Kidney epithelial cell (primary cell): ENCODE measurements at regions not wholly inside any gene's neighbourhood (a gene's known extent, or its start where the extent isn't known, plus 50 kb on each side); places are given as distances from the start of the nearest gene placed in this dataset.

Experiments used
- DNase-seq: peaks from one replicate; pipeline ENCODE4 v3.0.0-alpha.2; 2010; ENCODE audit warnings: low read depth
- H3K27me3 ChIP-seq: 2 replicates; pipeline ENCODE4 v1.6.0; 2011; ENCODE audit warnings: low read length; ENCODE audit not compliant: control insufficient read depth, insufficient read depth
- H3K36me3 ChIP-seq: 2 replicates; pipeline ENCODE4 v1.5.1; 2011; ENCODE audit warnings: low read length; ENCODE audit not compliant: control insufficient read depth, insufficient read depth
- H3K4me3 ChIP-seq: 2 replicates; pipeline ENCODE4 v1.5.1; 2011; ENCODE audit warnings: low read depth, mild to moderate bottlenecking, control low read depth, low read length
- TF ChIP-seq, protein P1 (sequence below): IDR thresholded peaks from 2 replicates; pipeline ENCODE4 v1.5.1; 2011; ENCODE audit warnings: mild to moderate bottlenecking, moderate library complexity, low read length, control low read depth, inconsistent platforms; ENCODE audit not compliant: insufficient read depth, poor library complexity, severe bottlenecking

DNA sequence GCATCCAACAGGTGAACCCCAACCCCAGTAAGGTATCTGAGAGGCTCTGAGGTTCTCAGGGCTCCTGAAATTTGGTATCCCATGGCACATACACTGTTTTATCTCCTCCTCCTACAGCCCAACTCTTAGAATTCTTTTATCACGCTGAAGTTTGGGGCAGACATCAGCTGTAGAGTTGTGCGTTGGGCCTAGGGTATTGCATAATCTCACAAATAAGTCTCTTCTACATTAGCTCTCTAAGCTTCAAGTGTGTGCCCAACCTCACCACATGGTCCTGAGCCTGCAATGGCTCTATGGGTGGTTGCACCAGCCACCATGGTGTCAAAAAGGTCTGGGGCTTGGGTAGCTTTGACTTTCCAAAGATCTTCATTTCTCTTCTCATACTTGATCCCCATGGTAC is 603.0 kb downstream of the BUD13 start:
- DNase-seq = no peak

DNA sequence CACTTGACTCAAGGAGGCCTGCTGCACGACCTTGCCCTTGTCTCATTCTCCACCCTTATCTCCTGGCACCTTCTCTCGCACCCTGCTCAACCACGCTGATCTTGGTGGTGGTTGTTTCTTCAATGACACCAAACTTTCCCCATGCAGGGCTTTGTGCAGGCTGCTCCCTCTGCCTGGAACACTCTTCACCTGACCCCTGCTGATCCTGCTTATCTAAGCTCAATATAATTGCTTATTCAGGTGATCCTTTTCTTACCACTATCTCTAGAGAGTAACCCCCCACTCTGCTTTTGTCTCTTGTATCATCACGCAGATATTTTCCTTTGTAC is 604.4 kb downstream of the BUD13 start:
- Histone ChIP-seq H3K36me3 (no peaks in the 10 kb centered on the region), H3K4me3 (no peak overlapping the region), H3K27me3 (no peaks in the 10 kb centered on the region)
- no peak for DNase-seq
- TF ChIP-seq, protein P1, sequence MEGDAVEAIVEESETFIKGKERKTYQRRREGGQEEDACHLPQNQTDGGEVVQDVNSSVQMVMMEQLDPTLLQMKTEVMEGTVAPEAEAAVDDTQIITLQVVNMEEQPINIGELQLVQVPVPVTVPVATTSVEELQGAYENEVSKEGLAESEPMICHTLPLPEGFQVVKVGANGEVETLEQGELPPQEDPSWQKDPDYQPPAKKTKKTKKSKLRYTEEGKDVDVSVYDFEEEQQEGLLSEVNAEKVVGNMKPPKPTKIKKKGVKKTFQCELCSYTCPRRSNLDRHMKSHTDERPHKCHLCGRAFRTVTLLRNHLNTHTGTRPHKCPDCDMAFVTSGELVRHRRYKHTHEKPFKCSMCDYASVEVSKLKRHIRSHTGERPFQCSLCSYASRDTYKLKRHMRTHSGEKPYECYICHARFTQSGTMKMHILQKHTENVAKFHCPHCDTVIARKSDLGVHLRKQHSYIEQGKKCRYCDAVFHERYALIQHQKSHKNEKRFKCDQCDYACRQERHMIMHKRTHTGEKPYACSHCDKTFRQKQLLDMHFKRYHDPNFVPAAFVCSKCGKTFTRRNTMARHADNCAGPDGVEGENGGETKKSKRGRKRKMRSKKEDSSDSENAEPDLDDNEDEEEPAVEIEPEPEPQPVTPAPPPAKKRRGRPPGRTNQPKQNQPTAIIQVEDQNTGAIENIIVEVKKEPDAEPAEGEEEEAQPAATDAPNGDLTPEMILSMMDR = no peak

More for the DNA sequence above, 603.0 kb downstream of the BUD13 start:
- TF ChIP-seq, protein P1 = no peak
- Histone ChIP-seq H3K4me3 (no peak overlapping the region), H3K36me3 (no peaks in the 10 kb centered on the region), H3K27me3 (no peaks in the 10 kb centered on the region)

DNA sequence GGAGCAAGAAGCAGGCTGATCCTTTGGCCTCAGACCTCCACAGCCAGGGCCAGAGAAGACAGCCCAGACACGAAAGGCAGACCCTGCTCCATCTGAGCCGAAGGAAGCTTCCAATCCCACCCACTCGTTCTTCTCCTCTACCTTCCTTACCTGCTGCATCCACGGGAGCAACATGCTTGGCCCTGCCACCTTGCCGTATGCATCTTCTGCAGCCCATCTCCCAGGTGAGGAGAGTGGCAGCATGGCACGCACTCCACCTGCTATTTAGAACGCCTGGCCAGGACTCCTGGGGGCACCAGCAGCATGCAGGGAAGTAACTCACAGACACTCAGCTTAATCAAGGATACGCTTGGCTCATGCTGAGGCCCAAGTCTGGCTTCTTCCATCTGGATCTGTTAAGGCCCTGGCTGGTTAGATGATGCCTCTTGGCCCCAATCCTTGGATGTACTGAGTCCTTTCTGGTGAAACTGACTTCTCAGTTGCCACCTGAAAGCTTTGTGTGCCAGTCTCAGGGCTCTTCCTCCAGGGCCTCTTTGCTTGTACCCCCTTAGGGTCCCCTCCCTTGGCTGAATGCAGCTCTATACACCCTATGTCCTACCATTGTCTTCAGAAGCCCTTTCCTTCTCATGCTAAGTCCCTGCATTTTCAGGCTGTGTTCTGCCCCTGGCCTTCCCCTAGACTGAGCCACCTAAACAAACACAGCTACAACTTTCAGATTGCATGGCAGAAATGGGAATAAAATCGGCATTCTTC is 604.9 kb downstream of the BUD13 start:
- no peak for DNase-seq
- no peak overlapping the region for H3K4me3 ChIP-seq
- no peaks in the 10 kb centered on the region for H3K36me3 ChIP-seq
- TF ChIP-seq, protein P1 = no peak
- H3K27me3 ChIP-seq = no peaks in the 10 kb centered on the region

DNA sequence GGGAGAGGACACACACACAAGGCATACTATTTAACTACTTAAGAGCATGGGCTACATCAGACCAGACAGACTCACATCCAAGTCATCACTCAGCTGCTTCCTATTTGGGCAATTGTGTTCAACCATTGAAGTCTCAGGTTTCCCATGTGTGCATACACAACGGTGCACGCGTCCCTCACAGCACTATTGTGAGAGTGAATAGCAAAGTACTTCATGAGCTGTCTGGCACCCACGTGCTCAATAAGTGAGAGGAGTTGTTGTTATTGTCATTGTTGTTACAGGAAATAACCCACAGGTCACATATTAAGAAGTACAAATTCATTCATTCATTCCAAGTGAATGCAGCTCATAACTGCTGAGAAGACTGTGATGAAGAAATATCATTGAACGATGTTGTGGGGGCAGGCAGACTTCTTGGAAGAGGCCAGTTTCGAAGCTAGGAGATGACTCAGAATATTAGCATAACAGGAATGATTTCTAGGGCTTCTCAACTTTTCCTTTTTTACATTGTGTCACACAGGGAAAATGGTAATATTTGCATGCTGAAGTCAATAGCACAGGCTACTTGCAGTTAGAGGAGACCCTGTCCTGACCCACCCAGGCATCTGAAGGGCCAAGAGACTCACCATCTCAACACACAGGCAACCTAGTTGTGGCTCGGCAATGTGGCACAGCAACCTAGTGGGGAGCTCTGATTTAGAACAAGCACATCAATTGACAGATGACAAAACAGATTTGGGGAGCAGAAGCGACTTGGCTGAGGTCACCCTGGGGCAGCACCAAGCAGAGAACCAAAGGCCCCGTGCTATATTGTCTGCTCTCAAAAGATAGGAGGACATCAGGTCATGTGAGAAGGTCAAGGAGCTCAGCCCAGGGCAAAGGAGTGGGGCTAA is 606.0 kb downstream of the BUD13 start:
- H3K36me3 ChIP-seq = no peaks in the 10 kb centered on the region

DNA sequence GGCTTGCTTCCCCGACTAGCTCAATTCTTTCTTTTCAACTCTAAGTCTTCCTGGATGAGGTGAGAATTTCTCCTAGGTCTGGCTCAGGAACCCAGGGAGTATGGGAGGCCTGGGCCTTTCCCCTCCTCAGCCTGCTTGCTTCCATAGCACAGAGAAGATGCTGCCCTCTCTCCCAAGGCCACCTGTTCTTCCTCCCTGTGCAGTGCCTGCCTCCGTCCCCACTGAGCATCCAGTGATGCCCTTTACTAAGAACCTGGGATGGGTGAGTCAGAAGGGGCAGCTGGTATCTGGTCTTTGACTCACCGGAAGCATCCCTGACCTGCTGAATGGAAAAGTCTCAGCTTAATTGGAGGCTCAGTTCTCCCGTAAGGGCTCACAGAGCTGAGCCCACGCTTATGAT is 607.9 kb downstream of the BUD13 start:
- no peak for DNase-seq
- H3K36me3 ChIP-seq = no peaks in the 10 kb centered on the region
- H3K4me3 ChIP-seq = no peak overlapping the region
- TF ChIP-seq, protein P1 = no peak
- peaks cover 11% of the 10 kb centered on the region for H3K27me3 ChIP-seq

More for the DNA sequence above, 606.0 kb downstream of the BUD13 start:
- TF ChIP-seq, protein P1 = no peak
- DNase-seq = no peak
- Histone ChIP-seq H3K27me3 (peaks cover 9% of the 10 kb centered on the region), H3K4me3 (no peak overlapping the region)
